Esophagus squamous epithelium (tissue), 4 donors: ENCODE measurements at regions not wholly inside any gene's neighbourhood (a gene's known extent, or its start where the extent isn't known, plus 50 kb on each side); places are given as distances from the start of the nearest gene placed in this dataset.

ENCODE experiments used
- CTCF ChIP-seq, 6 experiments: fragments of 450-650 bp in 4 of 6; fragments of 200-600 bp in 2 of 6; sonication (generic) in 2 of 6; IDR thresholded peaks; one replicate each; pipeline ENCODE4 v1.5.1; 2016 to 2019; ENCODE audit warnings: antibody characterized with exemption in 6 of 6, mild to moderate bottlenecking in 4 of 6, moderate library complexity in 4 of 6
- POLR2A ChIP-seq, 4 donors: fragments of 450-650 bp; IDR thresholded peaks; one replicate each; pipeline ENCODE4 v1.6.1; 2017; ENCODE audit warnings: antibody characterized with exemption in 4 of 4, mild to moderate bottlenecking in 4 of 4, moderate library complexity in 3 of 4

GRCh38 chr3:70426071-70426470 lies 113.6 kb upstream of the MDFIC2 start:
- no peak for TF ChIP-seq POLR2A (IDR thresholded peaks at IDR 0.05)
- no peak for TF ChIP-seq CTCF (IDR thresholded peaks at IDR 0.05)
